ENCODE measurements at regions not wholly inside any gene's neighbourhood (a gene's known extent, or its start where the extent isn't known, plus 50 kb on each side); places are given as distances from the start of the nearest gene placed in this dataset.

- TF ChIP-seq POLR2A (IDR thresholded peaks at IDR 0.05; ENCODE audit: low read depth, low read length) (no peak), POLR2AphosphoS5 (IDR thresholded peaks at IDR 0.05; ENCODE audit: low read depth, low read length) (no peak), SPI1 (IDR thresholded peaks at IDR 0.05; ENCODE audit: low read depth, low read length) (no peak), POU2F2 (IDR thresholded peaks at IDR 0.05; ENCODE audit: low read depth, low read length) (no peak), TAF1 (IDR thresholded peaks at IDR 0.05; ENCODE audit: low read depth, low read length) (no peak)
Observed at GRCh38 chr1:70856201-70856600, 191.4 kb downstream of the PTGER3 start.

Measured in GM12891 (cell line).